GM12874 (cell line): ENCODE measurements at regions not wholly inside any gene's neighbourhood (a gene's known extent, or its start where the extent isn't known, plus 50 kb on each side); places are given as distances from the start of the nearest gene placed in this dataset.

ENCODE experiments used
- CTCF ChIP-seq: IDR thresholded peaks from 2 replicates; pipeline ENCODE4 v1.5.1; 2011; ENCODE audit warnings: low read depth, mild to moderate bottlenecking, control low read depth, low read length, moderate library complexity; ENCODE audit not compliant: insufficient read depth

- TF ChIP-seq CTCF: no peak
Observed at GRCh38 chr1:34312359-34312758, 135.7 kb downstream of the C1orf94 start.

- TF ChIP-seq CTCF: no peak
Observed at GRCh38 chr1:34315974-34316373, 139.3 kb downstream of the C1orf94 start.

- TF ChIP-seq CTCF: no peak
Observed at GRCh38 chr1:34316773-34317172, 140.1 kb downstream of the C1orf94 start.

- TF ChIP-seq CTCF: no peak
Observed at GRCh38 chr1:34319218-34319617, 142.5 kb downstream of the C1orf94 start.

GRCh38 chr1:34320053-34320669 is 143.5 kb downstream of the C1orf94 start:
- no peak for TF ChIP-seq CTCF

GRCh38 chr1:34322969-34323368 is 146.3 kb downstream of the C1orf94 start:
- no peak for TF ChIP-seq CTCF

GRCh38 chr1:34324879-34325440 is 148.3 kb downstream of the C1orf94 start:
- no peak for TF ChIP-seq CTCF
